ENCODE measurements at regions not wholly inside any gene's neighbourhood (a gene's known extent, or its start where the extent isn't known, plus 50 kb on each side); places are given as distances from the start of the nearest gene placed in this dataset.

GRCh38 chr4:43886196-43886595 lies 562.4 kb downstream of the KCTD8 start:
- TF ChIP-seq, protein P1, sequence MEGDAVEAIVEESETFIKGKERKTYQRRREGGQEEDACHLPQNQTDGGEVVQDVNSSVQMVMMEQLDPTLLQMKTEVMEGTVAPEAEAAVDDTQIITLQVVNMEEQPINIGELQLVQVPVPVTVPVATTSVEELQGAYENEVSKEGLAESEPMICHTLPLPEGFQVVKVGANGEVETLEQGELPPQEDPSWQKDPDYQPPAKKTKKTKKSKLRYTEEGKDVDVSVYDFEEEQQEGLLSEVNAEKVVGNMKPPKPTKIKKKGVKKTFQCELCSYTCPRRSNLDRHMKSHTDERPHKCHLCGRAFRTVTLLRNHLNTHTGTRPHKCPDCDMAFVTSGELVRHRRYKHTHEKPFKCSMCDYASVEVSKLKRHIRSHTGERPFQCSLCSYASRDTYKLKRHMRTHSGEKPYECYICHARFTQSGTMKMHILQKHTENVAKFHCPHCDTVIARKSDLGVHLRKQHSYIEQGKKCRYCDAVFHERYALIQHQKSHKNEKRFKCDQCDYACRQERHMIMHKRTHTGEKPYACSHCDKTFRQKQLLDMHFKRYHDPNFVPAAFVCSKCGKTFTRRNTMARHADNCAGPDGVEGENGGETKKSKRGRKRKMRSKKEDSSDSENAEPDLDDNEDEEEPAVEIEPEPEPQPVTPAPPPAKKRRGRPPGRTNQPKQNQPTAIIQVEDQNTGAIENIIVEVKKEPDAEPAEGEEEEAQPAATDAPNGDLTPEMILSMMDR (conservative IDR thresholded peaks at IDR 0.05; ENCODE audit: low read length) = no peak
- no peak overlapping the region for H3K4me3 ChIP-seq (ENCODE audit: low read length)
- no peak for DNase-seq (ENCODE audit: low read depth)

GRCh38 chr4:43898836-43899235 lies 549.8 kb downstream of the KCTD8 start:
- no peak for DNase-seq (ENCODE audit: low read depth)
- TF ChIP-seq, protein P1 (conservative IDR thresholded peaks at IDR 0.05; ENCODE audit: low read length) = no peak

DNA sequence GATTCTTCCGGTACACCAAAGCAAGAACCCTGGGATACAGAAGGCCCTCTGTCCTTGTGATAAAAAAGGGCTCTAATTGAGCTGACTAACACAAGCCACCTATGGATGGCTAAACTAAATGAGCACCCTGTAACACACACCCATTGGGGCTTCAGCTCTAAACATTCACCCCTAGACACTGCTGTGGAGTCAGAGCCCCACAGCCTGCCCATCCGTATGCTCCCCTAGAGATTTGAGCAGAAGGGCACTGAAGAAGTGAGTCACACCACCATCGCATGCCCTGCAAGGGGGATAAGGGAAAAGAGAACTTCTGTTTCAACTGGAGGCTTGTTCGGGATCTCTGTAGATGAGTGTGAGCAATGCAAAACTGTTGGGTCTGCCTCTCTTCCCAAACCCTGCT lies 545.2 kb downstream of the KCTD8 start:
- no peak overlapping the region for H3K4me3 ChIP-seq (ENCODE audit: low read length)
- TF ChIP-seq, protein P1 (conservative IDR thresholded peaks at IDR 0.05; ENCODE audit: low read length) = no peak
- DNase-seq (ENCODE audit: low read depth) = no peak

More at GRCh38 chr4:43898836-43899235, 549.8 kb downstream of the KCTD8 start:
- H3K4me3 ChIP-seq (ENCODE audit: low read length) = no peak overlapping the region

GRCh38 chr4:43918377-43918776 lies 530.2 kb downstream of the KCTD8 start:
- H3K4me3 ChIP-seq (ENCODE audit: low read length) = no peak overlapping the region
- TF ChIP-seq, protein P1 (conservative IDR thresholded peaks at IDR 0.05; ENCODE audit: low read length) = no peak
- no peak for DNase-seq (ENCODE audit: low read depth)

DNA sequence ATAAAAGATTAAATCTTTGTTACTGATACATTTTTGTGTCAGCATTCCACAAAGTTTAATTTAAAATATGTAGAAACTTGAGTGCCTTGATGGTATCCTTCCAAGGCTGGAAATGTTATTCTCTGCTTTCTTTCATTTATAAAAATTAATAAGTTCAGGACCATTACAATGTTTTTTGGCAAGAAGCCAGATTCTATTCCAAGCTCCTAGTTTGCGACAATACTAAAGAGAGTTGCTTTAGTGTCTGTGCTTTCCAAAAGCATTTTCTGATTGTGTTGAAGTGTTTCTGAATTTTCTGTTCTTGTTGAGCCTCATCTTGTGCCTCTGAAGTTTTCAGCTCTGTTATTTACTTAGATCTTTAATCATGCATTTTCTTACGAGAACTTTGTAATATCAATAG lies 516.2 kb downstream of the KCTD8 start:
- no peak for DNase-seq (ENCODE audit: low read depth)
- no peak overlapping the region for H3K4me3 ChIP-seq (ENCODE audit: low read length)
- TF ChIP-seq, protein P1 (conservative IDR thresholded peaks at IDR 0.05; ENCODE audit: low read length) = no peak

DNA sequence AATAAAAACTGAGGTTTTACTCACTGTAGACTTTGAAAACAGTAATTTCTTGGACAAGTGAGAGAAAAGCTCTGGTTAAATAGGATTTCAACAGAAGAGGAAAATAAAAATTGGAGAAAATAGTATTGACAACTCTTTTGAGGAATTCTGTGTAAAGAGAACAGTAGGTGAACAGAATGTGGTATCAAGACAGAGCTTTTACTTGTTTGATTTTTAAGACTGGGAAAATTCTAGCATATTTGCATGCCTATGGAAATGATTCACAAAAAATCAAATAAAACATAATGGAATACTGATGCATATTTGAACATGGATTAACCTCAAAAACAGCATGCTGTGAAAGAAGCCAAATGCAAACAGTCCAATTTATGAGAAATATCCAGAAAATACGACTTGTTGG lies 504.6 kb downstream of the KCTD8 start:
- H3K4me3 ChIP-seq (ENCODE audit: low read length) = no peak overlapping the region
- TF ChIP-seq, protein P1 (conservative IDR thresholded peaks at IDR 0.05; ENCODE audit: low read length) = no peak
- no peak for DNase-seq (ENCODE audit: low read depth)

DNA sequence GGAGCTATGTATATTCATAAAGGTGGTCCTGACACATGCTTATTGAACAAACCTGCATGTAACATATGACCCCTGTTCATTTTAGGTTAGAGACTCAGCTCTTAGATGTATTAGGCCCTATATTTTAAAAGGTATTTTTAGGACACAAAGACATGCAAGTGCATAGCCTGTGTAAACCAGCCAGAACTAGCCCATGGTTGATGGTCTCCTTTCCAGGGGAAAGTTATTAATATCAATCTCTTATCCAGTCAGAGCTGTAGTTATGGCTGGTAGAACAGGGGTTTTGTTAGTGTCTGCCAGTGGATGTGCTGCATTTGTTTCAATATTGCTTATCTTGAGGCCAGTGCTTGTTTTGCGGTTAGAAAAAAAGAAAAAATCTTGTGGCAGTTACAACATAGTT lies 488.6 kb downstream of the KCTD8 start:
- TF ChIP-seq, protein P1 (conservative IDR thresholded peaks at IDR 0.05; ENCODE audit: low read length) = no peak
- H3K4me3 ChIP-seq (ENCODE audit: low read length) = no peak overlapping the region
- no peak for DNase-seq (ENCODE audit: low read depth)

All from AG10803 (cell line).